ENCODE measurements at regions not wholly inside any gene's neighbourhood (a gene's known extent, or its start where the extent isn't known, plus 50 kb on each side); places are given as distances from the start of the nearest gene placed in this dataset.

DNA sequence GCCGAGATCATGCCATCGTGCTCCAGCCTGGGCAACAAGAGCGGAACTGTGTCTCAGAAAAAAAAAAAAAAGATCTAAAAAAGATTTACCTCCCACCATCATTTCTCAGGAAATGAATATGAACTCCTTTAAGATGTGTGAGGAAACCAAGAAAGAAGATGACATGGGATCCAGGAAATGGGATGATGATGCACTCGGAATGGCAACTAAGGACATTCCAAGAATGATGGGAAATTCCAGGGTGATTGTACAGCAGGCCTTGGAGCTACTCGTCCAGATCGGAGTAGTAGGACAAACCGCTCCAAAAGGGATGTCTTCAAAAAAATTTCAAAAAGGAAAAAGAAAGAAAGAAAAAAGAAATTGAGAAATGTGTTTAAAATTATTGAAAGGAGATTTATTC, 84.9 kb upstream of the PMAIP1 start:
- DNase-seq (no peak), ATAC-seq (ENCODE audit: poor library complexity) (no peak)
- no peaks in the 10 kb centered on the region for H3K4me1 ChIP-seq (ENCODE audit: insufficient read depth, low read length)
- no peaks in the 10 kb centered on the region for H3K36me3 ChIP-seq (ENCODE audit: insufficient read depth, low read length)
- ChIA-PET CTCF (no interaction called here), POLR2A (no interaction called here)
- no peaks in the 10 kb centered on the region for H3K4me1 Mint-ChIP-seq (ENCODE audit: low read depth)
- H3K27ac Mint-ChIP-seq = no peak overlapping the region
- H3K27ac ChIP-seq (ENCODE audit: low read depth in 1 of 2, low read length in 2 of 2) = no peak overlapping the region
- H3K9me3 ChIP-seq (ENCODE audit: control insufficient read depth in 1 of 2, insufficient read depth in 1 of 2, low read length in 2 of 2) = no peaks in the 10 kb centered on the region
- H3K9me3 Mint-ChIP-seq = no peaks in the 10 kb centered on the region
- H3K36me3 Mint-ChIP-seq (ENCODE audit: low read depth) = no peaks in the 10 kb centered on the region
- H3K27me3 Mint-ChIP-seq = peaks cover 27% of the 10 kb centered on the region
- no peak overlapping the region for H3K4me3 Mint-ChIP-seq
- TF ChIP-seq CTCF (IDR thresholded peaks at IDR 0.05) = no peak
- intact Hi-C loops (cut with DNase I, micrococcal nuclease) = no loop called here
- H3K27me3 ChIP-seq (ENCODE audit: control insufficient read depth in 1 of 2, insufficient read depth in 2 of 2, low read length in 2 of 2) = peaks cover 6 to 7% of the 10 kb centered on the region in 2 experiments
- no peak overlapping the region for H3K4me3 ChIP-seq (ENCODE audit: low read length)

- Histone ChIP-seq H3K36me3 (ENCODE audit: insufficient read depth, low read length) (no peaks in the 10 kb centered on the region), H3K4me1 (ENCODE audit: insufficient read depth, low read length) (no peaks in the 10 kb centered on the region), H3K9me3 (ENCODE audit: control insufficient read depth in 1 of 2, insufficient read depth in 1 of 2, low read length in 2 of 2) (no peaks in the 10 kb centered on the region), H3K27me3 (ENCODE audit: control insufficient read depth in 1 of 2, insufficient read depth in 2 of 2, low read length in 2 of 2) (peaks cover 6 to 7% of the 10 kb centered on the region in 2 experiments), H3K27ac (ENCODE audit: low read depth in 1 of 2, low read length in 2 of 2) (no peak overlapping the region), H3K4me3 (ENCODE audit: low read length) (no peak overlapping the region)
- DNase-seq = no peak
- no peak for ATAC-seq (ENCODE audit: poor library complexity)
- Mint-ChIP-seq H3K27ac (no peak overlapping the region), H3K4me3 (no peak overlapping the region), H3K4me1 (ENCODE audit: low read depth) (no peaks in the 10 kb centered on the region), H3K9me3 (no peaks in the 10 kb centered on the region), H3K36me3 (ENCODE audit: low read depth) (no peaks in the 10 kb centered on the region), H3K27me3 (peaks cover 32% of the 10 kb centered on the region)
- no peak for TF ChIP-seq CTCF (IDR thresholded peaks at IDR 0.05)
- intact Hi-C loops (cut with DNase I, micrococcal nuclease) = no loop called here
- CTCF ChIA-PET = interaction anchor here (0.6 kb wide), 1 partner anchor 79 kb away, joined by 4 read pairs; no protein-coding TSS in a partner anchor
- POLR2A ChIA-PET = no interaction called here
Measured at GRCh38 chr18:59813942-59814341, 85.9 kb upstream of the PMAIP1 start.

DNA sequence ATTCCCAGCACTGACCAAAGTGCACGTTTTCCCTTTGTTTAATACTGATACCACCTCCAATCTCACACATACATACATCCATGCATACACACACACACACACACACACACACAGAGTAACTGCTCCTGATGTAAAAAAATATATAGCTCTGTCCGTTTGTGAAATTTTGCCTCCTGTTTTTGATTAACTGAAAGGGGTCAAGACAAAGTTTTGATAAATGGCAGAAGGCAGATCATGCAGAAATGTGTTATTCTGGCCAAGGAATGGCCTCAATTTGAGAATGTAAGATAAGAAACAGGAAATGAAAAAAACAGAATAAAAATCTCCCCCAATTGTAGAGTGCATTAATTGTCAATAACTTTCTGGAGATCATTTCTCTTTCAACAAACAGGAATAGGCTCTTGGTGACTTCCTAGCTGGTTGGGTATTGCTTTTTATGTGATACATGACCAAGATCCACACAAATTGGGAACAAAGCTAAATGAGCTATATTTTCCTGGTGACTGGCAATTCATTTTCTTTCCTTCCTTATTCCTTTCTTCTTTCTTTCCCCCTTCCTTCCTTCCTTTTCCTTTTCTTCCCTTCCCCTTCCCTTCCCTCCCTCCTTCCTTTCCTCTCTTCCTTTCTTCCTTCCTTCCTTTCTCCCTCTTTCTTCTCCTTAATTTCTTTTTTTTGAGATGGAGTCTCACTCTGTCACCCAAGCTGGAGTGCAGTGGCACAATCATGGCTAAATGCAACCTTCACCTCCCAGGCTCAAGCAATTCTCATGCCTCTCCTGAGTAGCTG, 88.9 kb upstream of the PMAIP1 start:
- no peak overlapping the region for H3K4me3 Mint-ChIP-seq
- no peaks in the 10 kb centered on the region for H3K36me3 ChIP-seq (ENCODE audit: insufficient read depth, low read length)
- H3K4me1 ChIP-seq (ENCODE audit: insufficient read depth, low read length) = no peaks in the 10 kb centered on the region
- H3K36me3 Mint-ChIP-seq (ENCODE audit: low read depth) = no peaks in the 10 kb centered on the region
- intact Hi-C loops (cut with DNase I, micrococcal nuclease) = no loop called here
- H3K27me3 Mint-ChIP-seq = peaks cover 19% of the 10 kb centered on the region
- no peak overlapping the region for H3K4me3 ChIP-seq (ENCODE audit: low read length)
- no peaks in the 10 kb centered on the region for H3K9me3 ChIP-seq (ENCODE audit: control insufficient read depth in 1 of 2, insufficient read depth in 1 of 2, low read length in 2 of 2)
- no peaks in the 10 kb centered on the region for H3K4me1 Mint-ChIP-seq (ENCODE audit: low read depth)
- H3K27ac Mint-ChIP-seq = no peak overlapping the region
- no peaks in the 10 kb centered on the region for H3K9me3 Mint-ChIP-seq
- ATAC-seq (ENCODE audit: poor library complexity) = no peak
- DNase-seq = no peak
- peaks cover 6 to 7% of the 10 kb centered on the region in 2 experiments for H3K27me3 ChIP-seq (ENCODE audit: control insufficient read depth in 1 of 2, insufficient read depth in 2 of 2, low read length in 2 of 2)
- CTCF ChIA-PET = no interaction called here
- TF ChIP-seq CTCF (IDR thresholded peaks at IDR 0.05) = no peak
- H3K27ac ChIP-seq (ENCODE audit: low read depth in 1 of 2, low read length in 2 of 2) = no peak overlapping the region
- POLR2A ChIA-PET = no interaction called here

Measured in CD4-positive, alpha-beta T cell (primary cell).